D721Med (cell line): ENCODE measurements at regions not wholly inside any gene's neighbourhood (a gene's known extent, or its start where the extent isn't known, plus 50 kb on each side); places are given as distances from the start of the nearest gene placed in this dataset.

Experiments used
- DNase-seq: peaks from one replicate; pipeline ENCODE4 v3.0.0; 2011; ENCODE audit warnings: low spot score; ENCODE audit not compliant: insufficient read length
- FAIRE-seq: peaks from 2 replicates; lab custom pipeline; 2011; peaks lifted over from hg19 to GRCh38; lab: Jason Lieb, UNC
- TF ChIP-seq, protein P1 (sequence below): IDR thresholded peaks from 2 replicates; pipeline ENCODE4 v1.5.1; 2012; ENCODE audit warnings: mild to moderate bottlenecking, control low read depth; ENCODE audit not compliant: insufficient read depth; ENCODE audit errors: missing control alignments

DNA sequence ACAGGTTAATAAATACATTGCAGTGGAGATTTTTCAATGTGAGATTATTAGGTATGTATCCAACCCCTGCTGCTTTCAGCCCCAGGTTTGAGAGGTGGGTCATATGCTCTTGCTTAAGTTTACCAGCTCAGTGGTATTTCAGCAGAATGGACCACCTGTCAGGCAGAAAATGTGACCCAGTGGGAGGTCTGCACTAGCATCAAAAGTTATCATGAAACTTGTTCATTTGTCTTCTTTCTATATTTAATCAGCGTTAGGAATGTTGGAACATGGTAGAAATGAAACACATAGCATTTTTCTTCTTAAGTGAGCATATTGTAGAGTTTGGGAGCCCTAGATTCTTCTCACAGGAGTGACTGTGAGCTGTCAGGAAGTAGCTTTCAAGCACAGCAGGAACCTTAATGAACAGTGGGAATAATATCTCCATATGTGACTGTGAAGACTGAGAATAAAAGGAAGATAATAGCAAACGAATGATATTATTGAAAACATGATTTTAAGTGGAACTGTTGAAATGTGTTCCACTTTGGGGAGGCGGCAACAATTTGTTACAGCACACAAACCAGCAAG lies 596.9 kb upstream of the CDH6 start:
- DNase-seq, result no peak
- TF ChIP-seq, protein P1, sequence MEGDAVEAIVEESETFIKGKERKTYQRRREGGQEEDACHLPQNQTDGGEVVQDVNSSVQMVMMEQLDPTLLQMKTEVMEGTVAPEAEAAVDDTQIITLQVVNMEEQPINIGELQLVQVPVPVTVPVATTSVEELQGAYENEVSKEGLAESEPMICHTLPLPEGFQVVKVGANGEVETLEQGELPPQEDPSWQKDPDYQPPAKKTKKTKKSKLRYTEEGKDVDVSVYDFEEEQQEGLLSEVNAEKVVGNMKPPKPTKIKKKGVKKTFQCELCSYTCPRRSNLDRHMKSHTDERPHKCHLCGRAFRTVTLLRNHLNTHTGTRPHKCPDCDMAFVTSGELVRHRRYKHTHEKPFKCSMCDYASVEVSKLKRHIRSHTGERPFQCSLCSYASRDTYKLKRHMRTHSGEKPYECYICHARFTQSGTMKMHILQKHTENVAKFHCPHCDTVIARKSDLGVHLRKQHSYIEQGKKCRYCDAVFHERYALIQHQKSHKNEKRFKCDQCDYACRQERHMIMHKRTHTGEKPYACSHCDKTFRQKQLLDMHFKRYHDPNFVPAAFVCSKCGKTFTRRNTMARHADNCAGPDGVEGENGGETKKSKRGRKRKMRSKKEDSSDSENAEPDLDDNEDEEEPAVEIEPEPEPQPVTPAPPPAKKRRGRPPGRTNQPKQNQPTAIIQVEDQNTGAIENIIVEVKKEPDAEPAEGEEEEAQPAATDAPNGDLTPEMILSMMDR, result no peak
- FAIRE-seq, result no peak

DNA sequence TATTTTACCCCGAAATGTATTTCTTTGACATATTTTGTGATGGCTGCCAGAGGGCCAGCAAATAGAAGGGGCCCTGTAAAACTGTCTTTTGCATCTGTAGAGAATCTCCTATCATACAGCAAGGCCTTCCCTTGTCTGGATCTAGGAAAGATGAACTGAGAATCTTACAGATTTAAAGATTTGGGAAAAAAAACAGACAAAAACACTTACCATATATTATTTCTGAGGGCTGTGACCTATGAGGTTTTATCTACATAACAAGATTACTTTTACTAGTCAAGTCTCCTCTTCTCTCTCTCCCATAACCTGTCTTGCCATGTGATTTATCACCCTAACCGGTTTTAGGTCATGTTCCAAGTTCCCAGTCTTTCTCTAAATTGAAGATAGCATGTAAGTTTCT lies 599.2 kb upstream of the CDH6 start:
- FAIRE-seq, result no peak
- DNase-seq, result no peak
- TF ChIP-seq, protein P1, result no peak

DNA sequence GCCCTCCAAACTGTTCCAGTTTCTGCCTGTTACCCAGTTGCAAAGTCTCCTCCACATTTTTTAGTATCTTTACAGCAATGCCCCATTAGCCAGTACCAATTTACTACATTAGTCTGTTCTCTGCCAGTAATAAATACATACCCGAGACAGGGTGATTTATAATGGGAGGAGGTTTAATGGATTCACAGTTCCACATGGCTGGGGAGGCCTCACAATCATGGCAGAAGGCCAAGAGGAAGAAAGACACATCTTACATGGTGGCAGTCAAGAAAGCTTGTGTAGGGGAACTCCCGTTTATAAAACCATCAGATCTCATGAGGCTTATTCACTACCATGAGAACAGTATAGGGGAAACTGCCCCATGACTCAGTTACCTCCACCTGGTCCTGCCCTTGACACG lies 600.7 kb upstream of the CDH6 start:
- TF ChIP-seq, protein P1, result no peak
- FAIRE-seq, result no peak
- DNase-seq, result no peak

DNA sequence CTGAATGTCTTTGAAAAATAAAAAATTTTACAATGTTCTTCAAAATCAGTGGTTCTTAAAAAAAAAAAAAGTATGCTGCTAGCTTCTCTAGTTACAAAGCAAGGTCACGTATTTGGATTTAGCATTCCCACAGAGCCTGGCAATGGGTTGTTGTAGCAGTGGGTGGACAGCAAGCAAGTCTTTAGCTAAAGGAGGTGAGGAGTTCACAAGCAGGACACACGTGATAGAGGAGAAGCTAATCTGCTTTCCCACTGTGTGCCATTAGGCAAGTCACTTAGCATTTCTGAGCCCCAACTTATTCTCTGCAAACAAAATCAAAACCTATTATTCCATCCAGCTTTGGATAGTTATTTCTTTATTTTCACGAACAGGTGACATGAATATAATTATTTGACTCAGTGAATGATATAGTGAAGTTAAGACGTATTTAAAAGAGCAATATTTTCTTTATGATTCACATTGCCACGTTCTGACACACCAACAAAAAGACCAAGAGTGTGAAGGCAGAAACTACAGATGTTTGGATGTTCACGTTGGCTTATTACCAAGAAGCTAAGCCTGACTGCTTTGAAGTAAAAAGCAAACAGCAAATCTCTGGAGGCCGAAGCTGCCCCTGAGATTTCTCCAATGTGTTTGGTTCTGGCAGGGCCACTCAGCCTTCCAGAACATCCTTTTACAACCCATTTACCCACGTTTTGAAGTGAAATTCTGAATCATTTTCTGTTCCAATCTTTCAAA lies 612.1 kb upstream of the CDH6 start:
- FAIRE-seq, result no peak

DNA sequence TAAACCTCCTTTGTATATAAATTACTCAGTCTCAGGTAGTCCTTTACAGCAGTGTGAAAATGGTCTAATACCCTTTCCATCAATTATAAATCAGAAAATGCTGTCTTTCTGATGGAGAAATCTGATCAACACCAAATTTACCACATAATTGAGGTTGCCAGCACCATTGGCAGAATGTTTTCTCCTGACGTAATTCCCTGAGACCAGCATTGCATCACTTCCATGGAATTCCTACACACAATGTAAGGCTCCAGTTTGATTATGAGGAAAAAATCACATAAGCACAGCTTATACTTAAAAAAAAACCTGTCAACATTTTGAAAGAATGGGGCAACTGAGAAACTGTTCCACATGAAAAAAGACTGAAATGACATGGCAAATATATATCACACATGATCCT lies 618.7 kb upstream of the CDH6 start:
- TF ChIP-seq, protein P1, result no peak
- FAIRE-seq (no peak), DNase-seq (no peak)

More for the DNA sequence above, 612.1 kb upstream of the CDH6 start:
- no peak for DNase-seq
- TF ChIP-seq, protein P1, result no peak

DNA sequence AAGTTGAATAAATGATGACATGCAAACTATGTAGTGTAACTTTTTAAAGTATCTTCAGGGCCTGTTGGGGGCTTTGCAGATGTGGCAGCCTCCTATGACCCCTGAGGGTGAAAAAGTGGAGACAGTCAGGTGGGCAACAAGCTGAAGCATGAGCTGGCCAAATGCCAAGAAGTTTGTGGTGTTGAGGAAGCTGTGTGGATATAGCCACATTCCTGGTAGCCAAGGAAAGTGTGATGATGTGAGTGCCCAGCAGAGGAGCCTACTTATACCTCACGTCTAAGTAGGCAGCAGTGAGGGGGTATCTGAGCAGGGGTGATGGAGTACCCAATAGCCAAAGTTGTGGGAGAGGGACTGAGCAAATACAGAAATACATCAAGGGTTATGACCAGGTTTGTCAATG lies 621.2 kb upstream of the CDH6 start:
- no peak for FAIRE-seq
- TF ChIP-seq, protein P1, result no peak
- no peak for DNase-seq

DNA sequence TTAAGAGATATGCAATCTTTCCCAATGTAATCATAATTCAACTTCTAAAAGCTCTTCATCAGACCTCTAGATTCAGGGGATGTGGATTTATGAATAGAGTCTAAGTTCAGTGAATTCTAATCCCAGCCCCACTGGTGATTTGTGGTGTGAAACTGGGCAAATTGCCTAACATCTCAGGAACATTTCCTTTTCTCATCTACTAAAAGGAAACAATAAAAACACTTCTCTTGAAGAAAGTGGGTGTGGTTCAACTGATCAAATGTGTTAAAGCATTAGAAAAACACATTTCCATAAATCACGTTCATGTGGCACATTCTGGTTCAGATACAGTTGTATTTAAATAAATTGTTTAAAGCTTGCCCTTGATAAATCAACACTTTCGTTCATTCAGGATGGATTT lies 631.7 kb upstream of the CDH6 start:
- DNase-seq (no peak), FAIRE-seq (no peak)
- TF ChIP-seq, protein P1, result no peak
